ENCODE measurements at regions not wholly inside any gene's neighbourhood (a gene's known extent, or its start where the extent isn't known, plus 50 kb on each side); places are given as distances from the start of the nearest gene placed in this dataset.

GRCh38 chr7:108848486-108848885 is 278.8 kb downstream of the DNAJB9 start:
- ChIA-PET POLR2A (no interaction called here), CTCF (no interaction called here)
- Histone ChIP-seq H3K4me1 (ENCODE audit: control insufficient read depth, insufficient read depth, low read length) (no peaks in the 10 kb centered on the region), H3K36me3 (ENCODE audit: control insufficient read depth in 2 of 2, insufficient read depth in 1 of 2, low read length in 2 of 2) (no peaks in the 10 kb centered on the region), H3K9me3 (ENCODE audit: control insufficient read depth, insufficient read depth, low read depth, low read length) (no peaks in the 10 kb centered on the region), H3K27ac (ENCODE audit: extremely low read depth, low read depth, low read length) (no peak overlapping the region), H3K4me3 (ENCODE audit: low read depth, low read length) (no peak overlapping the region)
- no peak for TF ChIP-seq ZNF302 (tag by site-specific recombination; IDR thresholded peaks at IDR 0.05; ENCODE audit: low read depth)
- no peak for TF ChIP-seq ZNF629 (tag by site-specific recombination; IDR thresholded peaks at IDR 0.05)
- TF ChIP-seq REST (tag by site-specific recombination; IDR thresholded peaks at IDR 0.05): no peak
- no peak for TF ChIP-seq ZBTB44 (tag by site-specific recombination; IDR thresholded peaks at IDR 0.05)
- TF ChIP-seq ZNF704 (tag by site-specific recombination; IDR thresholded peaks at IDR 0.05): no peak
- TF ChIP-seq ZNF211 (tag by site-specific recombination; IDR thresholded peaks at IDR 0.05; ENCODE audit: low read depth): no peak
- TF ChIP-seq ZSCAN16 (tag by site-specific recombination; IDR thresholded peaks at IDR 0.05): no peak
- TF ChIP-seq TSHZ1 (tag by site-specific recombination; IDR thresholded peaks at IDR 0.05; ENCODE audit: borderline replicate concordance): no peak
- TF ChIP-seq ZEB2 (tag by site-specific recombination; IDR thresholded peaks at IDR 0.05): no peak
- no peak for TF ChIP-seq ZNF248 (tag by site-specific recombination; IDR thresholded peaks at IDR 0.05)

GRCh38 chr7:108860615-108861014 is 290.9 kb downstream of the DNAJB9 start:
- no peak for TF ChIP-seq AEBP2 (tag by site-specific recombination; IDR thresholded peaks at IDR 0.05; ENCODE audit: borderline replicate concordance)
- TF ChIP-seq ZNF37A (tag by site-specific recombination; IDR thresholded peaks at IDR 0.05): no peak
- TF ChIP-seq ZNF324 (tag by site-specific recombination; IDR thresholded peaks at IDR 0.05): no peak
- TF ChIP-seq ZNF488 (tag by site-specific recombination; IDR thresholded peaks at IDR 0.05): no peak
- TF ChIP-seq ZBTB20 (tag by site-specific recombination; IDR thresholded peaks at IDR 0.05): no peak
- TF ChIP-seq KLF17 (tag by site-specific recombination; IDR thresholded peaks at IDR 0.05): no peak
- no peak for TF ChIP-seq TSHZ1 (tag by site-specific recombination; IDR thresholded peaks at IDR 0.05; ENCODE audit: borderline replicate concordance)
- no peak for TF ChIP-seq ZNF701 (tag by site-specific recombination; IDR thresholded peaks at IDR 0.05)
- no peak overlapping the region for H3K27ac ChIP-seq (ENCODE audit: extremely low read depth, low read depth, low read length)
- no peak overlapping the region for H3K4me3 ChIP-seq (ENCODE audit: low read depth, low read length)
- H3K9me3 ChIP-seq (ENCODE audit: control insufficient read depth, insufficient read depth, low read depth, low read length): no peaks in the 10 kb centered on the region
- POLR2A ChIA-PET: no interaction called here
- CTCF ChIA-PET: no interaction called here
- no peaks in the 10 kb centered on the region for H3K36me3 ChIP-seq (ENCODE audit: control insufficient read depth in 2 of 2, insufficient read depth in 1 of 2, low read length in 2 of 2)
- no peaks in the 10 kb centered on the region for H3K4me1 ChIP-seq (ENCODE audit: control insufficient read depth, insufficient read depth, low read length)
